Activated T-cell treated with anti-CD3 and anti-CD28 coated beads, Interleukin-2, amount 50 U/mL, for 4 hours (primary cell): ENCODE measurements at regions not wholly inside any gene's neighbourhood (a gene's known extent, or its start where the extent isn't known, plus 50 kb on each side); places are given as distances from the start of the nearest gene placed in this dataset.
"Not testable (repeated sequence)": the region's sequence is repeated elsewhere in the genome, so short reads cannot be mapped to it uniquely, and the experiment has no call there.

Source experiments
- ATAC-seq, 2 donors: fragments of 200-7000 bp; cut with Tn5 transposase; one replicate each; pipeline ENCODE4 v1.10.0; 2021
- DNase-seq: peaks from one replicate; pipeline ENCODE4 v3.0.0-alpha.2; 2020
- H3K27me3 Mint-ChIP-seq: one replicate; pipeline ENCODE4 v1.8.0; 2021; ENCODE audit warnings: low read depth, mixed read lengths
- H3K36me3 Mint-ChIP-seq: one replicate; pipeline ENCODE4 v1.8.0; 2022; ENCODE audit warnings: mixed read lengths; ENCODE audit not compliant: insufficient read depth
- H3K4me1 Mint-ChIP-seq: one replicate; pipeline ENCODE4 v1.8.0; 2021; ENCODE audit warnings: low read depth, mixed read lengths
- H3K4me3 Mint-ChIP-seq: one replicate; pipeline ENCODE4 v1.8.0; 2021; ENCODE audit warnings: mild to moderate bottlenecking, moderate library complexity, mixed read lengths
- H3K9me3 Mint-ChIP-seq: one replicate; pipeline ENCODE4 v1.8.0; 2021; ENCODE audit warnings: mixed read lengths

DNA sequence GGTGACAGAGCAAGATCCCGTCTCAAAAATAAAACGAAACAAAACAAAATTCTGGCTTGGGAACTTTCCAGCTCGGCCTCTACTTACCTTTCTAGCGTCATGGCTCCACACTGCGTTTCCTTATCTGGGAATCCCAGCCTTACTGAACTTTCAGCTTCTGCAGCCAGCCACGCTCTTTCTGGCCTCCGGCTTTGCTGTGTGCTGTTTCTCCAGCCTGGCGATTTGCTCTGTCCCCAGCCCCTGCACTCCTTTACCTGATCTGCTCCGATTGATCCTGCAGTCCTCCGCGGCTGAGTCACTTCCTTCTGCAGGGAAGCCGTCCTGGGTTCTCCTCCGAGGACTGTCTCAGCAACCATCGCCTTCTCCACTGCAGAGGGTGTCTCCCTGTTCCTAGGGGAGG lies 71.0 kb upstream of the FAM171A1 start:
- Mint-ChIP-seq H3K4me1 (peaks cover 4% of the 10 kb centered on the region), H3K36me3 (no peaks in the 10 kb centered on the region), H3K27me3 (peaks cover 34% of the 10 kb centered on the region), H3K9me3 (no peaks in the 10 kb centered on the region), H3K4me3 (no peak overlapping the region)
- ATAC-seq (no peak), DNase-seq (no peak)

DNA sequence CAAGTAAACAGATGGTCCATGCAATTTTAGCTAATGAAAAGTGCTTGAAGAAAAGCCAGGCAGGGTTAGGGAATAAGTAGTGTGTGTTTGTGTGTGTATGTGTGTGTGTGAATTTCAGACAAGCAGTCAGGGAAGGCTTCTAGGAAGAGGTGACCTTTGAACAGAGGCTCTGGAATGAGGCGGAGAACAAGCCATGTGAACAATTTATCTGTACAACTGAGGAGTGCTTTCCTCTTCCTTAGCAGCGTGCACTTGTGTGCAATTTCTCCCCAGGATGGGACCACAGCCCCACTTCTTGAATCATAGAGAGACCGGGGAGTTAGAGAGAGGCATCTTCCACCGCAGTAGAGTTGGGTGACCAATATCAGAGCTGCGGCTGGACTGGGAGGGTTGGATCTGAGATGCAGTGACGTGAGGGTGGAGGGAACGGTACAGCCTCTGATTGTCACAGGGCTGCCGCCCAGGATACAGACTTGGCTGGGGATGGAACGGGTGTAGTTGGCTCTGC lies 69.2 kb upstream of the FAM171A1 start:
- H3K27me3 Mint-ChIP-seq = peaks cover 41% of the 10 kb centered on the region
- no peaks in the 10 kb centered on the region for H3K9me3 Mint-ChIP-seq
- H3K36me3 Mint-ChIP-seq = no peaks in the 10 kb centered on the region
- ATAC-seq (no peak), DNase-seq (no peak)
- peaks cover 4% of the 10 kb centered on the region for H3K4me1 Mint-ChIP-seq
- H3K4me3 Mint-ChIP-seq = no peak overlapping the region

DNA sequence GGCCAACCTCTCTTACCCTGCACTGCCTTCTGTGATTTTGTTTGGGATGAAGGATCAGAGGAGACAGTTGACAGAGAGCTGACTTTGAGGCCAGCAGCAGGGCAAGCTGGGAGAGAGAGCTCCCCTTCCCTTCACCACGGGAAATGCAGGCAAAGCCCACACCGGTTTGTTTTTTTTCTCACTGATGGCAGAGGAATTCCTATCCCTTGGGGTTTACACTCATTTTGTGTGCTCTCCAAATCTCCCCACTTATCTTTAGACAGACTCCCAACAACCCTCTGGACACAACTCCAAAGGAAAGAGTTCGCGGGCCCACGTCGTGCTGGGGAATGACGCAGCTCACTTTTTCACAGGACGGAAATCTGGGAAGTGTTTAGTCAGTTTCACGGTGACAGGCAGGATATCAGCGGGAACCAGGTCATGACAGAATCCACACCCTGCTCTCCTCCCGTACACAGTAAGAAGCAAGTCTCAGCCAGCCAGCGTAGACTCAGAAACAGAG lies 68.3 kb upstream of the FAM171A1 start:
- no peak for ATAC-seq
- Mint-ChIP-seq H3K27me3 (peaks cover 39% of the 10 kb centered on the region), H3K9me3 (no peaks in the 10 kb centered on the region), H3K36me3 (no peaks in the 10 kb centered on the region), H3K4me3 (no peak overlapping the region), H3K4me1 (peaks cover 7% of the 10 kb centered on the region)
- DNase-seq = no peak

DNA sequence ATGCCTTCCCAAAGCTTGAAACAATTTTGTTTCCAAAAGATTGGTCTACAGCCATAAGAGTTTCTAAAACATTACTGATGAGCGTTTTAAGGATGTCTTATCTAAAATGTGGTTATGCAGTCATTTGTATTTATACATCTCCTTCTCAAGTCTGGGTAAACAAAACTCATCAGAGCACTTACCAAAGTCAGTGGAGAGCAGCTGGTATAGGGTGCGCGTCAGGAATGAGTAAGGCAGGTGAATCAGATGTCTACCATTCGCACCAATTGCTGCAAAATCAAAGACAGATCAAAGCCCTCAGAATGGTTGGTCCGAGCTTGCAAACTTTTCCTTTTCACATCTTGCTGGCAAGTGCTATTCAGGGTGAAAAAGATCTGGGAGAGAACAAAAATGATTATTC lies 65.6 kb upstream of the FAM171A1 start:
- ATAC-seq = no peak
- no peak overlapping the region for H3K4me3 Mint-ChIP-seq
- no peak for DNase-seq
- no peaks in the 10 kb centered on the region for H3K9me3 Mint-ChIP-seq
- H3K27me3 Mint-ChIP-seq = peaks cover 44% of the 10 kb centered on the region
- no peaks in the 10 kb centered on the region for H3K36me3 Mint-ChIP-seq
- peaks cover 12% of the 10 kb centered on the region for H3K4me1 Mint-ChIP-seq

DNA sequence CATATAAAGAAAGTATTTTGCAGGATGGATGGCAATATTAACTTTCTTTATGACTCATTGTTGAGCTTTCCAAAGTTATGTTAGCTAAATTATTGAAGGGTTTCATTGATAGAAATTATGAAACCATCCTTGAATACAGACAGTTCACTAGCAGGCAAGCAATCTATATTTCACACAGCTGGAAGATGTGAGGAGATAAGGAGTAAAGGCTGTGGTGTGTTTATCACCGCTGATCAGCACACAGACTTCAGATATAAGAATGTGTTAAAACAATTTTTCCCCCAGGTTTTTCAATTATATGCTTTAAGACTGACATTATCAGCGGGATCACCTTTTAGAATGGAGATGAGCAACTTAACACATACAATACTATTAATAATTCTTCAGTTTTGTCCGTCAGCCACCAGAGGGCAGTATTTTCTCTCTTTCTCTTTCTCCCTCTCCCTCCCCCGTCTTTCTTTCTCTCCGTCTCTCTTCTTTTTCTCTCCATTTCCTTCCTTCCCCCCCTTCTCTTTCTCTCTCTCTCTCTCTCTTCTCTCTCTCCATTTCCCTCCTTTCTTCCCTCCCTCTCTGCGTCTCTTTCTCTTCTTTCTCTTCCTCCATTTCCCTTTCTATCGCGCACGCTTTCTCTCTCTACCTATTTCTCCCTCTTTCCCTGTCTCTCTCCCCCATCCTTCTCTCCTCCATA lies 62.9 kb upstream of the FAM171A1 start:
- H3K27me3 Mint-ChIP-seq = peaks cover 31% of the 10 kb centered on the region
- peak; percentile 48 to 57 for ATAC-seq
- peaks cover 8% of the 10 kb centered on the region for H3K4me1 Mint-ChIP-seq
- peak overlapping the region; percentile 81 for H3K4me3 Mint-ChIP-seq
- H3K9me3 Mint-ChIP-seq = no peaks in the 10 kb centered on the region
- no peaks in the 10 kb centered on the region for H3K36me3 Mint-ChIP-seq
- DNase-seq = peak; percentile 7

DNA sequence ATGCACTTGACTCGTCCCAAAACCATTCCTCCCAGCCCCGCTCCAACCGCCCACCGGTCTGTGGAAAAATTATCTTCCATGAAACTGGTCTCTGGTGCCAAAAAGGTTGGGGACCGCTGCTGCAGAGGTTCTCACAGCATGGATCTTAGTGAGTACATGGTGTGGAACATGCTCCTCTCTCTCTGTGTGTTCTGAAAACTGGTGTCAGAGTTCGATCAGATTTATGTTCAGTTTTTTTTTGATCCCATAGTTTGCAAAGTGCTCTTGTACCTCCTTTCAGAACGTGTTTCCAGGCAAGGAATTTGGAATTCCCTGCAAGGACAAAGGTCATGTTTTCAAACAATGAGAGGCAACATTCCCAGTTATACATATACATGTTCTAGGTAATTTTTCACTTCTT lies 61.2 kb upstream of the FAM171A1 start:
- ATAC-seq (no peak), DNase-seq (no peak)
- Mint-ChIP-seq H3K36me3 (no peaks in the 10 kb centered on the region), H3K9me3 (no peaks in the 10 kb centered on the region), H3K4me3 (no peak overlapping the region), H3K27me3 (peaks cover 35% of the 10 kb centered on the region), H3K4me1 (peaks cover 8% of the 10 kb centered on the region)

DNA sequence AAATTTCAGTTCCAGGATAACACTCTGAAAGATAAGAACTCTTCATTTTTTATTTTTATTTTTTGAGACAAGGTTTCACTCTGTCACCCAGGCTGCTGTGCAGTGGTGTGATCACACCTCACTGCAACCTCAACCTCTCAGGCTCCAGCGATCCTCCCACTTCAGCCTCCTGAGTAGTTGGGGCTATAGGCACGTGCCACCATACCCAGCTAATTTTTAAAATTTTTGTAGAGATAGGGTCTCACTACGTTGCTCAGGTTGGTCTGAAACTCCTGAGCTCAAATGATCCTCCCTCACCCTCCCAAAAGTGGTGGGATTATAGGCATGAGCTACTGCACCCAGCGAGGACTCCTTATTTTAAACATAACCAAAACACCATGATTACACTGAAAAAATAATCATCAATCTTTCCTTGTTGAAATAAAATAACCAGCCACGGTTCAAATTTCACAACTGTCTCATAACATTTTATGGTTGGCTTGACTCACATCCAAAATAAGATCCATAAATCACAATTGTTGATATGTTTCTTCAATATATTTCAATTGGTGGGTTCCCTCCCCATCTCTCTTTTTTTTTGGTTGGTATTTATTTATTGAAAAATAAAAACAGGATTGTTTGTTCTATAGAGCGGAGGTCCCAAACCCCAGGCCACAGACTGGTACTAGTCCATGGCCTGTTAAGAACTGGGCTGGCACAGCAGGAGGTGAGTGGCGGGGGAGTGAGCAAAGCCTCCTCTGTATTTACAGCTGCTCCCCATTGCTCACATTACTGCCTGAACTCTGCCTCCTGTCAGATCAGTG lies 60.1 kb upstream of the FAM171A1 start:
- no peak for DNase-seq
- H3K27me3 Mint-ChIP-seq = peaks cover 31% of the 10 kb centered on the region
- no peaks in the 10 kb centered on the region for H3K36me3 Mint-ChIP-seq
- peaks cover 8% of the 10 kb centered on the region for H3K4me1 Mint-ChIP-seq
- no peak overlapping the region for H3K4me3 Mint-ChIP-seq
- no peak for ATAC-seq
- no peaks in the 10 kb centered on the region for H3K9me3 Mint-ChIP-seq

DNA sequence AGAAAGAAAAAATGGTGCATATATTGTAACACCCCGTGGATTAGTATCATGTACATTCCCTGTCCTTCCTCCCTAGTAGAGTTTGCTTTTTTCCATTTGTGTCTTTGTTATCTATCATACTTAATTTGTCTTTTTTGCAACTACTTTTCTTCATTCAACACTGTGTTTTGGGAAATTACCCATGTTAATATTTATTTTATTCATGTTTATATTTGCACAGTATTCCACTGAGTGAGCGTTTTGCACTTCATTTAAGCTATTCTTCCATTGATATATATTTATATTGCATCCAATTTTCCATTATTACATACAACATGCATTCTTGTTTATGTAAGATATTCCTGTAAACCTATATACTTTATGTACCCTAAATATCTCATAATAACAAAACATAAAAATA lies 57.6 kb upstream of the FAM171A1 start:
- Mint-ChIP-seq H3K9me3 (no peaks in the 10 kb centered on the region), H3K27me3 (peaks cover 20% of the 10 kb centered on the region), H3K4me3 (no peak overlapping the region), H3K36me3 (no peaks in the 10 kb centered on the region), H3K4me1 (no peaks in the 10 kb centered on the region)
- ATAC-seq = no peak
- DNase-seq = no peak

DNA sequence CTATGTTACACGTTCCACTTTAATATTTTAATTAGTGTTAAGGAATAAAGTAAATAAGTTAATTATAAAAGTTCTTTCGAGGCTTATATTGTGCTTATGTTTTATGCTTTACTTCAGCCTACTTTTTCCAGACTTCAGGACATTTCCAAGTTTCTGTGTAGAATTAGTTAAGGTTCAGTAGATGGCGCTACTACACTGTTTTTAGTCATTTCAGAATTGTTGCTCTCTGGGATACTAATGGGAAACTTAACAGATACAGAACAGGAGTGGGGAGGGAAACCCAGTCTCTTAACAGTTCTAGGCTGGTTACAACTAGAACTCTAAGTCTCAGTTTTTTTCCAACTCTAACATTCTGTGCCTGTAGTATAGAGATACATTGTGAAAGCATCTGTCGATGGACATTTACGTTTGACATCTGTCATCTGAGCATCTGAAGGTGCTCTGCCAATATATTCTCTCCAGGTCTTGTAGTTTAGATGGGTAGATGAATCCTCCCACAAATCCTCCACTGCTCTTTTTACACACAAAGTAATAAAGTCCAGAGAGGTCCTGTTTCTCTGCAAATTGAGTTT lies 56.8 kb upstream of the FAM171A1 start:
- DNase-seq (no peak), ATAC-seq (no peak)
- Mint-ChIP-seq H3K4me1 (no peaks in the 10 kb centered on the region), H3K36me3 (no peaks in the 10 kb centered on the region), H3K27me3 (peaks cover 23% of the 10 kb centered on the region), H3K4me3 (no peak overlapping the region), H3K9me3 (no peaks in the 10 kb centered on the region)

DNA sequence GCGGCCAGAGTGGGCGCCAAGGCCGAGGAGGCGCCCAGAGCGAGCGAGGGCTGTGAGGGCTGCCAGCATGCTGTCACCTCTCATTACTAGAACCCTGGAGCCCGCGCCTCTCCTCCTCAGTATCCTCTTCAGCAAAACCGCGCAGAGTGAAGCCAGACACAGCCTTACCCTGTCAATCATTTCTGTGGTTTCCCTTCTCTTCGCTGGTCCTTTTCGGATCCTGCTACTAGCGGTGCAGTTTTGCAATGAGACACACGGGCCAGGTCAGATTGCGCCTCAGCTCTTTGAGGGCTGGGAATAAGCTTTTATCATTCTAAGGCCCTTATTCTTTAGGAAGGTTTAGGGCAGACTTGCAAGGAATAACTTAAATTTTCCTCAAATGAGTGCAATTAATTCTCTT lies 55.5 kb upstream of the FAM171A1 start:
- H3K36me3 Mint-ChIP-seq = no peaks in the 10 kb centered on the region
- H3K9me3 Mint-ChIP-seq = no peaks in the 10 kb centered on the region
- no peak overlapping the region for H3K4me3 Mint-ChIP-seq
- ATAC-seq (no peak), DNase-seq (no peak)
- peaks cover 23% of the 10 kb centered on the region for H3K27me3 Mint-ChIP-seq
- no peaks in the 10 kb centered on the region for H3K4me1 Mint-ChIP-seq

DNA sequence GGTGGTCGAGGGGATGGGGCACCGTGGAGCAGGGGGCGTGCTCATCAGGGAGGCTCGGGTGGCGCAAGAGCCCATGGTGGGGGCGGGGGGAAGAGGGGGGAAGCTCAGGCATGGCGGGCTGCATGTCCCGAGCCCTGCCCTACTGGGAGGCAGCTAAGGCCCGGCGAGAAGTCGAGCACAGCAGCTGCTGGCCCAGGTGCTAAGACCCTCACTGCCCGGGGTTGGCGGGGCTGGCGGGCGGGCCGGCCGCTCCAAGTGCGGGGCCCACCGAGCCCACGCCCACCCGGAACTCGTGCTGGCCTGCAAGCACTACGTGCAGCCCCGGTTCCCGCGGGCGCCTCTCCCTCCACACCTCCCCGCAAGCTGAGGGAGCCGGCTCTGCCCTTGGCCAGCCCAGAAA lies 55.0 kb upstream of the FAM171A1 start:
- H3K9me3 Mint-ChIP-seq = no peaks in the 10 kb centered on the region
- no peak for ATAC-seq
- no peak for DNase-seq
- H3K27me3 Mint-ChIP-seq = peaks cover 19% of the 10 kb centered on the region
- H3K4me3 Mint-ChIP-seq = no peak overlapping the region
- no peaks in the 10 kb centered on the region for H3K36me3 Mint-ChIP-seq
- no peaks in the 10 kb centered on the region for H3K4me1 Mint-ChIP-seq

DNA sequence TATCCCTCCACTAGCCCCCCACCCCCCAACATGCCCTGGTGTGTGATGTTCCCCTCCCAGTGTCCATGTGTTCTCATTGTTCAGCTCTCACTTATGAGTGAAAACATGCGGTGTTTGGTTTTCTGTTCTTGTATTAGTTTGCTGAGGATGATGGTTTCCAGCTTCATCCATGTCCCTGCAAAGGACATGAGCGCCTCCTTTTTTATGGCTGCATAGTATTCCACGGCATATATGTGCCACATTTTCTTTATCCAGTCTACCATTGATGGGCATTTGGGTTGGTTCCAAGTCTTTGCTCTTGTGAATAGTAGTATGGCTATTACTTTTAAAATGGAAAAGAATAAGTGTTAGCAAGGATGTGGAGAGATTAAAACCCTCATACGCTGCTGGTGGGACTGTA lies 50.8 kb upstream of the FAM171A1 start:
- not testable (repeated sequence) for ATAC-seq, DNase-seq, H3K4me1 Mint-ChIP-seq, H3K36me3 Mint-ChIP-seq, H3K4me3 Mint-ChIP-seq, H3K9me3 Mint-ChIP-seq
- peaks cover 12% of the 10 kb centered on the region for H3K27me3 Mint-ChIP-seq
